RPMI7951 (cell line): ENCODE measurements at regions not wholly inside any gene's neighbourhood (a gene's known extent, or its start where the extent isn't known, plus 50 kb on each side); places are given as distances from the start of the nearest gene placed in this dataset.
"Not testable (repeated sequence)": the region's sequence is repeated elsewhere in the genome, so short reads cannot be mapped to it uniquely, and the experiment has no call there.

ENCODE experiments used
- DNase-seq: peaks from one replicate; pipeline ENCODE4 v3.0.0-alpha.2; 2012; ENCODE audit warnings: low read depth

DNA sequence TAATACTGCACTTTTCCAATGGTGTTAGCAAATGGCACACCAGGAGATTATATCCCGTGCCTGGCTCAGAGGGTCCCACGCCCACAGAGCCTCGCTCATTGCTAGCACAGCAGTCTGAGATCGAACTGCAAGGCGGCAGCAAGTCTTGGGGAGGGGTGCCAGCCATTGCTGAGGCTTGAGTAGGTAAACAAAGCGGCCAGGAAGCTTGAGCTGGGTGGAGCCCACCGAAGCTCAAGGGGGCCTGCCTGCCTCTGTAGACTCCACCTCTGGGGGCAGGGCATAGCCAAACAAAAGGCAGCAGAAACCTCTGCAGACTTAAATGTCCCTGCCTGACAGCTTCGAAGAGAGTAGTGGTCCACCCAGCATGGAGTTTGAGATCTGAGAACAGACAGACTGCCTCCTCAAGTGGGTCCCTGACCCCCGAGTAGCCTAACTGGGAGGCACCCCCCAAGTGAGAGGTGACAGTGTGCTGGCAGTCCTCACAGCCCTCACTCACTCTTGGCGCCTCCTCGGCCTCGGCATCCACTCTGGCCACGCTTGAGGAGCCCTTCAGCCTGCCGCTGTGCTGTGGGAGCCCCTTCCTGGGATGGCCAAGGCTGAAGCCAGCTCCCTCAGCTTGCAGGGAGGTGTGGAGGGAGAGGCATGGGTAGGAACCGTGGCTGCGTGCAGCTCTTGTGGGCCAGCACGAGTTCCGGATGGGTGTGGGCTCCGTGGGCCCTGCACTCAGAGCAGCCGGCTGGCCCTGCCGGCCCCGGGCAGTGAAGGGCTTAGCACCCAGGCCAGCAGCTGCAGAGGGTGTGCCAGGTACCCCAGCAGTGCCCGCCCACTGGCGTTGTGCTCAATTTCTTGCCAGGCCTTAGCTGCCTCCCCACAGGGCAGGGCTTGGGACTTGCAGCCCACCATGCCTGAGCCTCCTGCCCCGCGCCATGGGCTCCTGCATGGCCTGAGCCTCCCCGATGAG, 188.0 kb downstream of the MMUT start:
- not testable (repeated sequence) for DNase-seq

DNA sequence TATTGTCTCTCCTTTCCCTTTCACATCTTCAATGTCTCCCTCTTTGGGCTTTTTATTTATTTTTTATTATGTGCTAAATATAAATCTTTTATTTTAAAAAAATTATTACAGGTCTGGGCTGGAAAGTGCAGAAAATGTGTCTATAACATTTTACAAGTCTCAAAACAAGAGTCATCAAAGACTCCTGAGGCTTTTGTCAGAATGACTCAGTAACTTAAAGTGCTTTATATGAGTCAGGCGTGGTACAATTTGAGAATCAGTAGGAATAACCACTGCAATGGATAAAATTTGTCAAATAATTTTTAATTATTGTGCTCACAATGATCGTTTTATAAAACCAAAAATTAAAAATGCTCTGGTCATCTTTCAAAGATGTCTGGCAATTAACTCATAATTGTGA, 193.9 kb downstream of the MMUT start:
- peak; percentile 25 for DNase-seq

DNA sequence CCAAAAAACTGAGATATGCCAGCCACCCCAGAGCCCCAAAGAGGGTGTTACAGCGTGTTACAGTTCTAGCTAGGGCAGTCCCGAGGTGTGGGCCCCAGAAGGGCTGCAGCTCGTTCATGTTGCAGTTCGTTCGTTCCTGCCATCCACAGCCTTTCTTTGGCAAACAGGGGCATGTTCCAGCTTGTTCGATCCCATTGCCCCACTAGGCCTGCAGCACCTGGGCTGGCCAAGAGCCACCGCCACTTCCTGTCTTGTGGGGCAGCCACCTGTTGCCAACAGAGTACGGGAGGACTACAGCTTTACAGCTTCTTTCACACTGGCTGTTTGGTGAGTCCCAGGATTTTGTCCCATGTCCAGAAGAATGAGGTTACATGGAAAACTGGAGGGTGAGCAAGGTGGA, 198.1 kb downstream of the MMUT start:
- DNase-seq: no peak

DNA sequence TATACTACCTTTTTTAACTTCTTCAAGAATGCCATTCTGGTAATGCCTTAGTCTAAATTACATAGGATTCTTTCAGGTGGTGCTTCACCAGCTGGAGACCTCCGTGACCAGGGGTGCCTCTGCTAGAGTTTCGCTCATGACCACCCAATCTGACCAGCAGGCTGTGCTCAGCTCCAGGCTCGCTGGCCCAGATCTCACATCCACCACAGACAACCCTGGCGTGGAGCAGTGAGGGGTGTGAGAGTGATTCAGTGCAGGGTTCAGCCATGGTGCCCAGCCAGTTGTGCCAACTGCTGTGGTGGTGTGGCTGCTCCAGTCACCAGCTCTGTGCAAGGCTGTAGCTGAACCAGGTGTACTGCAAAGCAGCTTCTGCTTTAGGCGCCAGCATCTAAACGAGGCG, 198.6 kb downstream of the MMUT start:
- no peak for DNase-seq

DNA sequence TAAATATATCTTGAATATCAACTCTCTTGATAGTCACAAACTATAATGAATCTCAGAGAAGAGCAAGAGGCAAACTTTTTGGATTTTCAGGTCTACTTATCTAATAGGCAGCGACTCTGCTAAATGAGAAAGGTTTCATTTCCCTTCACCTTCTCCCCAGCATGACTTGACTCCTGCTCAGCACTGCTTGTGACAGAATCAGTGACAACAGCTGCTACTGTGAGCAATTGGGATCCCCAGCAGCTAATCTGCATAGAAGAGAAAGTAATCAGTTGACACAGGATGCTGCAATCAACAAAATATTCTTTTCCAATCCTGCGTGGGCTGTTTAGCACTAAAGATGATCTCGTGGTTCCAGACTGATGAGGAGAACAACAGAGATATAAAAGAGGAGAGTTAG, 205.5 kb downstream of the MMUT start:
- DNase-seq: no peak

DNA sequence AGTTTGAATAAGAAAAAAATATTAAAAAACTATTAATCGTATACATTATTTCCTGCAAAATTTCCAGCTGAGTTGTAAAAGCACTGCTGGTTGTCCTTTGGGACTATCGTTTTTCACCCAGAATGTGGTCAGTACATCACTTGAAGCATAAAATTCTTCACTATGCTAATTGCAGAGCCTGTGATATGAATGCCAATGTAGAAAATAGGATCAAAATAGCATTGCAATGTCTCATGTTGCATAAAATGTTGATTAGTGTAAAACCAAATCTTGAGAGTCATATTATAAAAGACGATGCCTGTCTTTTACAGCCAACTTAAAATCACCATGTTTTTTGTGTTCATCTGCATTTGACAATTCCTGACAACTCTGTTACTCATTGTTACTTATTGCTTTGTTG, 207.7 kb downstream of the MMUT start:
- no peak for DNase-seq

DNA sequence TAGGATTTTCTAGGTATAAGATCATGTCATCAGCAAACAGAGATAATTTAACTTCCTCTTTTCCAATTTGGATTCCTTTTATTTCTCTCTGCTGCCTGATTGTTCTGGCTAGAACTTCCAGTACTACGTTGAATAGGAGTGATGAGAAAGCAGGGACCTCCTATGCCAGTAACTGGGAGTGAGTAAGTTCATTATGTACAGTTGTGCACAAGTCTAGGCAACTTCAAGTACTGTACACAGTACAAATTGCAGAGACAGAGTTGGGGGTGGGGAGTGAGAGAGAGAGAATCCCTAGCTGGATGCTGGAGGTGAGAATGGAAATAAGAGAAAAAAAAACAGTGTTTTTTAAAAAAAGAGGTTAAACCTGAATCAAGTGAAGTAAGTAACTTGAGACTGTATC, 210.2 kb downstream of the MMUT start:
- DNase-seq: no peak

DNA sequence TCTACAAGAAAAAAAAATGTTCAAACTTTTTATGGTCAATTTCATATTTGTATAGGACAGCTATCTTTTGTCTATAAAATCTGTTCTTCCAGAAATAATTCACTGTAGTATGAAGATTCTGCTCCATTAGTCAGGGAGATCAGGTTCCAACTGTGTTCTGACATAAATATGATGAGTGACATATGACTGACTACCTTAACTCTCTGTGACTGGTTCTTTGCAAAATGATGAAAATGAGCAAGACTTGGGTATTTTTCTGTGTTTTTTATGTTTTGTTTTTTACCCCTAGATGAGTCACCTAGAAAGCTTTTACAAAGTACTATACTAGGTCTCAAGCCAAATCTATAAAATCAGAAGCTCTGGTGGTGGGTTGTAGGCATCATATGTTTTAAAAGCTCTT, 229.6 kb downstream of the MMUT start:
- DNase-seq: no peak

DNA sequence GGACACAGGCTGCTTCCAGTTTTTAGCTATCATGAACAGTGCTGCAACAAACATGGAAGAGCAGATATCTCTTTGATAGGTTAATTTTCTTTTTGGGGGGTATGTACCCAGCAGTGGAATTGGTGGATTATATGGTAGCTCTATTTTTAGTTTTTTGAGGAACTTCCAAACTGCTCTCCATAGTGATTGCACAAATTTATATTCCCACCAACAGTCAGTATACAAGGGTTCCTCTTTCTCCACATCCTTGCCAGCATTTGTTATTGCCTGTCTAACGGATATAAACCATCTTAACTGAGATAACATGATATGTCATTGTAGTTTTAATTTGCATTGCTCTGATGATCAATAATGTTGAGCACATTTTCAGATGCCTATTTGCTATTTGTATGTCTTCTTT, 237.6 kb downstream of the MMUT start:
- DNase-seq: no peak

DNA sequence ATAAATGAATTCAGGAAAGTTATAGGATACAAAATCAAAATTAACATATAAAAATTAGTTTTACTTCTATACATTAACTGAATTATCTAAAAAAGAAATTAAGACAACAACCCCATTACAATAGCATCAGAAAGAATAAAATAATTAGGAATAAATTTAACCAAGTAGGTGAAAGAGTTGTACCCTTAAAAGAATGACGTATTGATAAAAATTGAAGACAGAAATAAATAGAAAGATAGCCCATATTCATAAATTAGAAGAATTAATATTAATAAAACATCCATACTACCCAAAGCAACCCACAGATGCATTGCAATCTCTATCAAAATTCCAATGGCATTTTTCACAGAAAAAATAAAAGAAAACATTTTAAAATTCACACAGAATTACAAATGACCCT, 242.8 kb downstream of the MMUT start:
- DNase-seq: no peak

DNA sequence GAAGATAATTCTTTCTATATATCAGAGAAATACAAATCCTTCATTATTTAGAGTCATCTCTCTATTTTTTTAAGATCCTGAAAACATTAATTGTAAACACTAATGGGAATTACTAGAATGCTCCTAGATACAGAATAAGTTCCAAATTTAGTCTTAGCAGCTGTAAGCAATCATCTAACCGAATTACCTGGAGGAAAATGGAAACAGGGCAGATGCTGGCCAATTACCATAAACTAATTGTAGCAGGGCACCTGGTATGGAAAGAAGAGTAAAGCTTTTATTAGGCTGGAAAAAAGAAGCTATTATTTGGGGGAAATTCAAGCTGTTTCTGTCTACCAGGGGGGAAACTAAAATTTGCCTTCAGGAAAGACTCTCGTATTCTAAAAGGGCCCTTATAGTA, 257.5 kb downstream of the MMUT start:
- DNase-seq: no peak

DNA sequence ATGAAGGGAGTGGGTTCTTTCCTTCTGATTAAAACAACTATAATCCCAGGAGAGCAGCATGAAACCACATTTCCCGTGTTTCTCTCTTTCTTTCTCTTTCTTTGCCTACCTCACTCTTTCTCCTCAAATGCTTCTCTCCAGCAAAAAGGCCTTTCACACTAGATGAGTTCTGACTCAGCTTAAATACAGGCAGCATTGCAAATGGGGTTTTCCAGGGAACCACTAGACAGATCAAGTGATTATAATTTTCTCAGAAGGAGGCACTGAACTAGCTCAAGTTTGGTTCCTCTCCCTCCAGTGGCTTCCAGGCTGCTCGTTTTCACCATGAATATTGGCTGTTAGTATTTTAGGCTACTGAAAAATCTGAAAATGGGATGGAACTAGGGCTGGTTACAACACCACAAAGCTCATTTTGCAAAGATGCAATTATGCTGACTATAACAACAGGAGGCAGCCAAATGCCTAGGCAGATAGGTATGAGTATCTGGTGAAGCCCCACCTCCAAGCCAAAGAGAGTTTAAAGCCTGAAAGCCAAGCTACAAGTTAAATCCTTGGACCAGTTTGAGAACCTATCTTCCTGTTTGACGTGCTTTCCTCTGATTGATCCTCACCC, 260.0 kb downstream of the MMUT start:
- DNase-seq: no peak

DNA sequence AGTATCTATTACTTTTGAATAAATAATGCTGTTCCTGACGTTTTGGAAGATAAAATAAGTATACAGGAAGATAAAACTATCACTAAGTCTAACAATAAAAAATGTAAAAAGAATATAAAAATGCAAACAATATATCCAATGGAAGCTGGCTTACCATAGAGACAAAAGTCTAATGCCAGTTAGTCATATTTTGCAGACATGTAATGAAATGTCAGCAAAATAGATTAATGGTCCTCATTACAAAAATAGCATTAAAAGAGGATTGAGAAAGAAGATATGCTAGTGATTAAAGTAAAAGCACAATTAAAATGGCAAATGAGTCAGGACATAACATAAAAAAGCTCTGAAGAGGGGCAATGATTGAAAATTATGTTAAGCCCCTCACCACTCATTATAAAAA, 265.0 kb downstream of the MMUT start:
- no peak for DNase-seq

DNA sequence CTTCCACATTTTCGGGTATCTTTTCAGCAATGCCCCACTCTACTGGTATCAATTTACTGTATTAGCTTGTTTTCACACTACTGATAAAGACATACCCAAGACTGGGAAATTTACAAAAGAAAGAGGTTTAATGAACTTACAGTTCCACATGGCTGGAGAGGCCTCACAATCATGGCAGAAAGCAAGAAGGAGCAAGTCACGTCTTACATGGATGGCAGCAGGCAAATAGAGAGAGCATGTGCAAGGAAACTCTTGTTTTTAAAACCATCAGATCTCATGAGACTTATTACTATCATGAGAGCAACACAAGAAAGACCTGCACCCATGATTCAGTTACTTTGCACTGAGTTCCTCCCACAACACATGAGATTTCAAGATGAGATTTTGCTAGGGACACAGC, 300.7 kb downstream of the MMUT start:
- DNase-seq: not testable (repeated sequence)

DNA sequence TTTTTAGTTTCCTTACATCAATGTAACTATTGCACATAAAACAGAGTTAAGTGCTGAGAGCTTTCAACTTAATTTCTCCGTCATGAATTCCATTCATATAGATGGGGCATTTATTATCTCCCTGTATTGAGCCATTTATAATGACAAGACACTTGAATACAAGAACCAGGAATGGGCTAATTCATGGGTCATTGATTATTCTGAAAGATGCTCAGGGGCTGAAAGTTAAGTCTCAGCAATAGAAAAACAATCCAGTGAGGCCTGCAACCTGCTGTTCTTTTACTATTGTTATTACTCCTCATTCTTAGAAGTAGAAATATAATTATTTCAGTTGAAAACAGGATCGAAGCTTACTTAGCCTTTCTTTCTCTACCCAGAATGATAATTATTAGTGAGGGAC, 307.7 kb downstream of the MMUT start:
- no peak for DNase-seq

DNA sequence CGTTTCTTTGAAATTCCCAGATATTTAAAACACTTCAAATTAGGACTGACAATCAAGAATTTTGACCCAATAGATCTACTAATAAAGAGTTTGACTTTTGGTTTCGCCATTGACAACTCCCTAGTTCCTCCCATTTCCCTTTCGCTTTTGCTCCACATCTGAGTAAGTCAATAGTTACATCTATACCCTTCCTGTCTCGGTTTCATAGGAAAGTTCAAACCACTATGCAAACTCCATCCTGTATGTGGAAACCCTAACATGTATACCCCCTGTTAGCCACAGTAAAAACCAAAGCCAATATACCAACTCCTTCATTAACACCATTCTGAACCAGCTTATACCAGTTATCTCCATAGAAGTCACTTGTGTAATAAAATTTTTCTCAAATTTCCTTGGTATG, 311.1 kb downstream of the MMUT start:
- no peak for DNase-seq

DNA sequence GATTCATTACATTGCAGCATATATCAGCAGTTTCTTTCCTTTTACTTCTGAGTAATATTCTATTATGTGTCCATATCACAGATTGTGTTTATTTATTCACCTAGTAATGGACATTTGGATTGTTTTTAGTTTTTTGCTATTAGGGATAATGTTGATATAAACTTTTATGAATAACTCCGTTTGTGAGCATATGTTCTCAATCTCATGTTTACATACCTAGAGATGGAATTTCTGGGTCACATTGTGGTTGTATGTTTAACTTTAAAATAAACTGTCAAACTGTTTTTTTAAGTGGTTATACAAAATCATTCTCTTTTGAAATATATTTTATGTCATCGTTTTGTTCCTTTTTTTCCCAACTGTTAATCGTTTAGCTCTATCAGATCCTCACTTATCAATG, 311.6 kb downstream of the MMUT start:
- DNase-seq: no peak

DNA sequence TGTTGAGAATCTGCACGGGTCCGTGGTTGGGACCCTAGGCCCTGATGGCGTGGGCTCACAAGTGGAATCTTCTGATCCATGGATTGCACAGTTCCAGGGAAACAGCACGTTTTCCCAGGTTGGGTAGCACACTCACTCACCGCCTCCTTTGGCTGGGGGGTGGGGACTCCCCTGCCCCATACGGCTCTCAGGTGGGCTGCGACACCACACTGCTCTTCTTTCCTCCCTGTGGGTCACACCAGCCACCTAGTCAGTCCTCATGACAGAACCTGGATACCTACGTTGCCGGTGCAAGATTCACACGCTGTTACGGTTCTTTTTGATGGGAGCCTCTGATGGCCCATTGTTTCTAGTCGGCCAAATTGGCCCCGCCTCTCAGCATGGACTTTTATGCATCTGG, 312.0 kb downstream of the MMUT start:
- DNase-seq: no peak

DNA sequence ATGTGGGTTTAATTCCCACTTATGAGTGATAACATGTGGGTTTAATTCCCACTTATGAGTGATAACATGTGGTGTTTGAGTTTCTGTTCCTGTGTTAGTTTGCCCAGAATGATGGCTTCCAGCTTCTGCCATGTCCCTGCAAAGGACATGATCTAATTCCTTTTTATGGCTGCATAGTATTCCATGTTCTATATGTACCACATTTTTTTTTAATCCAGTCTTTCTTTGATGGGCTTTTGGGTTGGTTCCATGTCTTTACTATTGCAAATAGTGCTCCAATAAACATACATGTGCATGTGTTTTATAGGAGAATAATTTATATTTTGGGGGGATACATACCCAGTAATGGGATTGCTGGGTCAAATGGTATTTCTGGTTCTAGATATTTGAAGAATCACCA, 317.8 kb downstream of the MMUT start:
- no peak for DNase-seq

DNA sequence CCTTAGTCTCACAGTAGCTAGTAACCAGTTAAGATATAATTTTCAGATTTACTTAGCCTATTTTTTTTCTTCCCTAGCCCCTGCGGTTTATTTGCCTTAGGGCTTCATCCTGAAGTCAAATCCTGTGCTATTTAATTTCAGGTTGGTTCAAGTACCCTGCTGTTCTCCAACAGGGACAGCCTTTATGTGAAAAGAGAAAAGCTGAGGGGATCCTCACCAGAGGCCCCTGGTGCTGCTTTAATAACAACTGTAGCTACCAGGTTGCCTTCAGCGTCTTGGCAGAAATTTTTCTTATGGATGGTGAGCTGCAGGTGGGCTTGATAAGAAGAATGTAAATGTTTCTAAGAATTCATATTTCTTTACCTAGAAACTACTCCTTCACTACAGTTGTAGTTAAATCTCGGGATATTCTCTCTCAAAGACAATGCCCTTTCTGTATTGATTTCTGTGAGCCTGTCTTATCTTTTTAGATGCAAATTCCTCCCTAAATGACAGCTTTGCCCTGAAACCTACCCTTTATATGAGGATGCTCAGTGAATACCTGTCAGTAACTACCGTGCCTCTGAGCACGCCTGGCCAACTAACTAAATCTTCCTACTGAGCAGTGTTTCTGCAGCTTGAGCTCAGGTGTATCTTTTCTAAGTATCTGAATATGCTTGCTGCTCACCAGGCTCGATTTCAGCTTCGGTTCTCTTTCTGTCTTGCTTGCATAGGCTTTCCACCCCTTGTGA, 320.5 kb downstream of the MMUT start:
- DNase-seq: no peak

DNA sequence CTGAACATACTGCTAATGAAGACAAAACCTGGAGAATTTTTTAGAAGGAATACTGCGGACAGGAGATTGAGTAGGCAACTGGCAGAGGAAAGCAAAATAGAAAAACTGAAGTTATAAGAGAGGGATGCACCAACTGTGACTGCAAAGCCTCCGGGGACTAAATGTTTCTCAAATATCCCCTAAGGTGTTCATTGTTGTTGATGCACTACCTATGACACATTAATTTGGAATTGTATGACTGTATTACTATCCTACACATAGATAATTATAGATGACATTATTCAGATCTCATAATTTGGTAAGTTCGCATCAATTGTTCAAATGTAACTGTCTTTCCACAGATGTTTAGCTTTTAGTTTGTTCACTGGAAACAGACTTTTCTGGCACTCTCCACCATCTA, 341.1 kb downstream of the MMUT start:
- no peak for DNase-seq

DNA sequence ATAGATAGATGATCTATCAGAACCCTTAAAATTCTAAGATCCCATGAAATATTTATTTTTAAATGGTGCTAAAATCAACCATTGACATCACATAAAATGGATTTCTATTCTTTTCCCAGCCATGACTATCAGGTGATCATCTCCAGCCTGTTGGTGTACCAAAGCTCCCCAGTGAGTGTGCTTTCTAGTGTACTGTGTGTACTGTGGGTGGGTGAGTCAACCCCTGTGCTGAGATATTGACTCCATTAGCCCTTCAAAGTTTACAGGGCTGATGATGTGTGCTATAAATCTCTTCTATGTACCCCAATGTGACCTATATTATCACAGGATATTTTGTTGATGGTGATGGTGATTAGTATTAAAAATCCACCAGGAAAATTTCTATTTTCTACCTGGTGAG, 344.6 kb downstream of the MMUT start:
- no peak for DNase-seq

DNA sequence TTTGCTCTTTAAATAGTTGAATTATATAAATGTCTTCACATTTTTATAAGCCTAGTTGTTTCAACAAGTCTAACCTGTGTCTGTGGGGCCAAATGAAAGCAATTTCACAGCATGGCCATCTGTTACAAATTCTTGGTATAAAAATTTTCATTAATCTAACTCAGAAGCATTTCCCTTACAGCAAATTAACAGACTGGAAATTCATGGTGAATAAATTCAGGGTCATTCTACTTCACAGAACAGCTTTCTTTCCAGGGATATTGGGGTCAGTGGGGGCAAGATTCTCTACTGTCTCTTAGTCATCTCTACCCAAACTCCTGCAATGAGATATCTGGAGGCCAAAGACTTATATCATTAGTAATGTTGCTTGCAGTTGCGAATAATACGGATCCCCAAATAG, 352.1 kb downstream of the MMUT start:
- DNase-seq: no peak
